CD4-positive, alpha-beta T cell (primary cell): ENCODE measurements at regions not wholly inside any gene's neighbourhood (a gene's known extent, or its start where the extent isn't known, plus 50 kb on each side); places are given as distances from the start of the nearest gene placed in this dataset.

ENCODE experiments used
- ATAC-seq: fragments of 200-7000 bp; cut with Tn5 transposase; one replicate; pipeline ENCODE4 v1.10.0; 2022; ENCODE audit warnings: mild to moderate bottlenecking; ENCODE audit not compliant: poor library complexity
- CTCF ChIA-PET: fragments of 350-600 bp; sonication (Branson Sonifier 250); formaldehyde crosslinking; loops from one replicate; lab custom pipeline; 2021; ENCODE audit warnings: antibody characterized with exemption, inconsistent platforms; lab: Charles Lee
- POLR2A ChIA-PET: fragments of 350-600 bp; sonication (Branson Sonifier 250); formaldehyde crosslinking; loops from one replicate; lab custom pipeline; 2021; ENCODE audit warnings: antibody characterized with exemption, inconsistent platforms; lab: Charles Lee
- DNase-seq, 14 experiments: peaks; one replicate each; pipeline ENCODE4 v3.0.0-alpha.2; 2013 to 2020; ENCODE audit warnings: mixed read lengths in 2 of 14
- H3K27ac ChIP-seq, 2 donors: one replicate each; pipeline versions ENCODE4 v1.5.1 to v1.7.0; 2013; ENCODE audit warnings: low read length in 2 of 2, low read depth in 1 of 2, mild to moderate bottlenecking in 1 of 2
- H3K27me3 ChIP-seq, 2 experiments: 1 replicate in 1 of 2; 2 replicates in 1 of 2; pipeline versions ENCODE4 v1.6.1 to v1.7.0; 2013; ENCODE audit warnings: low read length in 2 of 2, control low read depth in 1 of 2, mild to moderate bottlenecking in 1 of 2, moderate library complexity in 1 of 2; ENCODE audit not compliant: insufficient read depth in 2 of 2, control insufficient read depth in 1 of 2
- H3K36me3 ChIP-seq: one replicate; pipeline ENCODE4 v1.6.1; 2013; ENCODE audit warnings: low read length, control low read depth; ENCODE audit not compliant: insufficient read depth
- H3K4me1 ChIP-seq: one replicate; pipeline ENCODE4 v1.6.1; 2013; ENCODE audit warnings: low read length, control low read depth; ENCODE audit not compliant: insufficient read depth
- H3K4me3 ChIP-seq: one replicate; pipeline ENCODE4 v1.5.1; 2013; ENCODE audit warnings: mild to moderate bottlenecking, low read length, moderate library complexity
- H3K9me3 ChIP-seq, 2 experiments: 1 replicate in 1 of 2; 2 replicates in 1 of 2; pipeline versions ENCODE4 v1.6.1 to v1.7.0; 2013; ENCODE audit warnings: low read length in 2 of 2, mild to moderate bottlenecking in 2 of 2, control low read depth in 1 of 2, moderate library complexity in 1 of 2; ENCODE audit not compliant: control insufficient read depth in 1 of 2, insufficient read depth in 1 of 2
- H3K27ac Mint-ChIP-seq: one replicate; pipeline ENCODE4 v1.8.0; 2020; ENCODE audit warnings: mixed read lengths
- H3K27me3 Mint-ChIP-seq: one replicate; pipeline ENCODE4 v1.8.0; 2021; ENCODE audit warnings: mixed read lengths
- H3K36me3 Mint-ChIP-seq: one replicate; pipeline ENCODE4 v1.8.0; 2021; ENCODE audit warnings: low read depth, mixed read lengths
- H3K4me1 Mint-ChIP-seq: one replicate; pipeline ENCODE4 v1.8.0; 2021; ENCODE audit warnings: low read depth, mixed read lengths
- H3K4me3 Mint-ChIP-seq: one replicate; pipeline ENCODE4 v1.8.0; 2020; ENCODE audit warnings: mild to moderate bottlenecking, mixed read lengths
- H3K9me3 Mint-ChIP-seq: one replicate; pipeline ENCODE4 v1.8.0; 2020; ENCODE audit warnings: mixed read lengths
- intact Hi-C, 2 experiments: fragments of 100-400 bp; cut with DNase I in 1 of 2; cut with micrococcal nuclease in 1 of 2; formaldehyde crosslinking; loops; one replicate each; pipeline versions ENCODE4 v1.15.1 to v1.9.0; 2023 to 2025; cut with DNase I, micrococcal nuclease
- TF ChIP-seq, protein P1 (sequence below): fragments of 200-600 bp; IDR thresholded peaks from one replicate; pipeline ENCODE4 v1.8.0; 2022; ENCODE audit warnings: antibody characterized with exemption, mild to moderate bottlenecking

DNA sequence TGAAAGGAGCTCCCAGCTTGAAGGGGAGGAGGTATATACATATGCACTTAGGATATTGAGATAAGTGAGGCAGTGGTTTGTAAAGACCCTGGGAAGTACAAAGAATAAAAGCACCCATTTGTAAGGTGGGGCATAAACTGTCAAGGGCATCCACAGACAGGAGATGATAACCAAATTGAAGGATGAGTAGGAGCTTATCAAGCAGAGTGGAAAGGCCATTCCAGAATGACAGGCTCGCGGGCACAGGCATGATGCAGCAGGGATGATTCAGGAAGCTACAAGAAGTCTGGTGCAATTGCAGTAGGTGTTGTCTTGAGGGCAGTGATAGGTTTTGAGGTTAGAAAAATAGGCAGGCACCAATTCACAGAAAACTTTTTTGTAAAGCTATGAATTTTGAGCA lies 504.8 kb downstream of the PIK3C3 start:
- no peak overlapping the region for H3K27ac Mint-ChIP-seq
- ChIA-PET POLR2A (no interaction called here), CTCF (no interaction called here)
- Histone ChIP-seq H3K4me3 (no peak overlapping the region), H3K27ac (no peak overlapping the region), H3K36me3 (no peaks in the 10 kb centered on the region), H3K4me1 (no peaks in the 10 kb centered on the region), H3K27me3 (no peaks in the 10 kb centered on the region), H3K9me3 (no peaks in the 10 kb centered on the region)
- H3K9me3 Mint-ChIP-seq, result no peaks in the 10 kb centered on the region
- H3K27me3 Mint-ChIP-seq, result no peaks in the 10 kb centered on the region
- no peaks in the 10 kb centered on the region for H3K4me1 Mint-ChIP-seq
- ATAC-seq (no peak), DNase-seq (no peak)
- TF ChIP-seq, protein P1, sequence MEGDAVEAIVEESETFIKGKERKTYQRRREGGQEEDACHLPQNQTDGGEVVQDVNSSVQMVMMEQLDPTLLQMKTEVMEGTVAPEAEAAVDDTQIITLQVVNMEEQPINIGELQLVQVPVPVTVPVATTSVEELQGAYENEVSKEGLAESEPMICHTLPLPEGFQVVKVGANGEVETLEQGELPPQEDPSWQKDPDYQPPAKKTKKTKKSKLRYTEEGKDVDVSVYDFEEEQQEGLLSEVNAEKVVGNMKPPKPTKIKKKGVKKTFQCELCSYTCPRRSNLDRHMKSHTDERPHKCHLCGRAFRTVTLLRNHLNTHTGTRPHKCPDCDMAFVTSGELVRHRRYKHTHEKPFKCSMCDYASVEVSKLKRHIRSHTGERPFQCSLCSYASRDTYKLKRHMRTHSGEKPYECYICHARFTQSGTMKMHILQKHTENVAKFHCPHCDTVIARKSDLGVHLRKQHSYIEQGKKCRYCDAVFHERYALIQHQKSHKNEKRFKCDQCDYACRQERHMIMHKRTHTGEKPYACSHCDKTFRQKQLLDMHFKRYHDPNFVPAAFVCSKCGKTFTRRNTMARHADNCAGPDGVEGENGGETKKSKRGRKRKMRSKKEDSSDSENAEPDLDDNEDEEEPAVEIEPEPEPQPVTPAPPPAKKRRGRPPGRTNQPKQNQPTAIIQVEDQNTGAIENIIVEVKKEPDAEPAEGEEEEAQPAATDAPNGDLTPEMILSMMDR, result no peak
- no peaks in the 10 kb centered on the region for H3K36me3 Mint-ChIP-seq
- intact Hi-C loops, result loop anchor here in 1 of 2 experiments (10.0 kb wide), 1 partner anchor 55 kb away; no protein-coding TSS in a partner anchor
- no peak overlapping the region for H3K4me3 Mint-ChIP-seq

DNA sequence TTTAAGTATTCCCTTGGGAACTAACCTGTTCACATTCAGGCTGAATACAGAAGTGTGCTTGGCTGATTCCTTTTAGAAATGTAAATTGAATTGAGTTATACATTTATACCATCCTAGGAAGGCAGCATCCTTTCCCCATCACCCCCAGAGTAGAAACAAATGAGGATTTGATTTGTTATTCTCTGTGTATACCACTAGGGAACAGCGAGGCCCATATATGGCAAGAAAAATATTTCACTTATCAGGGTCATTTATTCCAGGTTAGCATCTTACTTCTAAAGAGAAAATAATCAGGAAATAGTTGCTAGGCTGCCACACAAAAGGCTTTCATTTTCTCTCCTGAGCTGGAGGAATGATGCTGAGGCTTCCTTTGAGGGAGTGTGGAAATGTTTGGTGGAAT lies 516.9 kb downstream of the PIK3C3 start:
- ChIA-PET POLR2A (no interaction called here), CTCF (no interaction called here)
- intact Hi-C loops, result no loop called here
- Mint-ChIP-seq H3K4me1 (no peaks in the 10 kb centered on the region), H3K4me3 (no peak overlapping the region), H3K27me3 (no peaks in the 10 kb centered on the region), H3K36me3 (no peaks in the 10 kb centered on the region), H3K9me3 (no peaks in the 10 kb centered on the region), H3K27ac (no peak overlapping the region)
- DNase-seq, result no peak
- H3K4me1 ChIP-seq, result no peaks in the 10 kb centered on the region
- H3K27ac ChIP-seq, result no peak overlapping the region
- no peaks in the 10 kb centered on the region for H3K27me3 ChIP-seq
- H3K4me3 ChIP-seq, result no peak overlapping the region
- TF ChIP-seq, protein P1, result no peak
- no peaks in the 10 kb centered on the region for H3K9me3 ChIP-seq
- no peaks in the 10 kb centered on the region for H3K36me3 ChIP-seq
- no peak for ATAC-seq

DNA sequence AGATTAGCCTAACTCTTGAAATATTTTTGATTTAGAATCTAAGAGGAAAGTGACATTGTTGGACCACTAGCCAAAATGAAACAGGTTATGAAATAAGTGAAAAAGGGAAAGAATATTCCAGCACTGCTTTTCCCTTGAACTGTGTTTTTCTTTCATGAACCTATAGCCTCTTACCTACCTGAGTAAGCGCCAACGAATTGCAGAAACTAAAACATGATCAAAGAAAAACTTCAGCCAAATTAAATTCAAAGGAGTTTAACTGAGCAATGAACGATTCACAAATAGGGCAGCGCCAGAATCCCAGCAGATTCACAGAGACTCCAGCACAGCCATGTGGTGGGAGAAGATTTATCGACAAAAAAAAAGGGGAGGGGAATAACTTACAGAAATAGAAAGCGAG lies 518.6 kb downstream of the PIK3C3 start:
- no peaks in the 10 kb centered on the region for H3K4me1 ChIP-seq
- intact Hi-C loops, result no loop called here
- Mint-ChIP-seq H3K27ac (no peak overlapping the region), H3K36me3 (no peaks in the 10 kb centered on the region), H3K4me1 (no peaks in the 10 kb centered on the region), H3K4me3 (no peak overlapping the region), H3K27me3 (no peaks in the 10 kb centered on the region), H3K9me3 (no peaks in the 10 kb centered on the region)
- H3K9me3 ChIP-seq, result no peaks in the 10 kb centered on the region
- CTCF ChIA-PET, result no interaction called here
- H3K27ac ChIP-seq, result no peak overlapping the region
- no peak overlapping the region for H3K4me3 ChIP-seq
- POLR2A ChIA-PET, result no interaction called here
- H3K27me3 ChIP-seq, result no peaks in the 10 kb centered on the region
- ATAC-seq (no peak), DNase-seq (no peak)
- no peaks in the 10 kb centered on the region for H3K36me3 ChIP-seq
- TF ChIP-seq, protein P1, result no peak
